Activated naive CD4-positive, alpha-beta T cell treated with Interleukin-2 at 50 U/mL for 16 hours (primary cell): ENCODE measurements at regions not wholly inside any gene's neighbourhood (a gene's known extent, or its start where the extent isn't known, plus 50 kb on each side); places are given as distances from the start of the nearest gene placed in this dataset.

ENCODE experiments used
- DNase-seq: peaks from one replicate; pipeline ENCODE4 v3.0.0-alpha.2; 2020

- DNase-seq: no peak
Observed at GRCh38 chr18:45231617-45232016, 383.7 kb upstream of the SLC14A2 start.

DNA sequence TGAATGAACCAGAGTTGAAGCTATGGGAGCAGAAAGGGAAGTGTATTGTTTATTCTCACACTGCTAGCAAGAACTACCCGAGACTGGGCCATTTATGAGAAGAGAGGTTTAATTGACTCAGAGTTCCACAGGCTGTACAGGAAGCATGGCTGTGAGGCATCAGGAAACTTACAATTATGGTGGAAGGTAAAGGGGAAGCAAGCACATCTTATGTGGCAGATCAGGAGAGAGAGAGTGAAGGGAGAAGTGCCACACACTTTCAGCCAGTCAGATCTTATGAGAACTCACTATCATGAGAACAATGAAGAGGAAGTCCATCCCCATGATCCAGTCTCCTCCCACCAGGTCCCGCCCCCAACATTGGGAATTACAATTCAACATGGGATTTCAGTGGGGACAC, 383.2 kb upstream of the SLC14A2 start:
- DNase-seq: no peak

- no peak for DNase-seq
Observed at GRCh38 chr18:45236676-45237075, 378.6 kb upstream of the SLC14A2 start.

GRCh38 chr18:45237343-45238098, 377.8 kb upstream of the SLC14A2 start:
- DNase-seq: no peak

DNA sequence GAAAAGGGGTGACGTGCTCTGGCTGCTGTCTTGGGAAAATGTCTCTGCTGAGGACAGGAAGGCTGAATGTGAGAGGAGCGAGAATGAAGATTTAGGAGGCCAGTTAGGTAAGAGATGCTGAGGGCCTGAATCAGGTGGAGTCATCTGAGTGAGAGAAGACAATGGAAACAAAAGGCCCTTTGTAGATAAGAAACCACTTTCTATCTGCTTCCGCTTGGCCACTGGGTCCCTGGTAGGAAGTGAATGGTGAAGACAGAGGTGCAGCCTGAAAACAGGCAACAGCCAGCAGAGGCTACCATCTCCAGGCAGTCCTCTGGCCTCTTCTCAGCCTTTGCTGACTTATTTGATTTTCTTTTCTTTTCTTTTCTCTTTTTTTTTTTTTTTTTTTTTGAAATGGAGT, 374.0 kb upstream of the SLC14A2 start:
- no peak for DNase-seq

GRCh38 chr18:45241982-45242565, 373.2 kb upstream of the SLC14A2 start:
- no peak for DNase-seq

DNA sequence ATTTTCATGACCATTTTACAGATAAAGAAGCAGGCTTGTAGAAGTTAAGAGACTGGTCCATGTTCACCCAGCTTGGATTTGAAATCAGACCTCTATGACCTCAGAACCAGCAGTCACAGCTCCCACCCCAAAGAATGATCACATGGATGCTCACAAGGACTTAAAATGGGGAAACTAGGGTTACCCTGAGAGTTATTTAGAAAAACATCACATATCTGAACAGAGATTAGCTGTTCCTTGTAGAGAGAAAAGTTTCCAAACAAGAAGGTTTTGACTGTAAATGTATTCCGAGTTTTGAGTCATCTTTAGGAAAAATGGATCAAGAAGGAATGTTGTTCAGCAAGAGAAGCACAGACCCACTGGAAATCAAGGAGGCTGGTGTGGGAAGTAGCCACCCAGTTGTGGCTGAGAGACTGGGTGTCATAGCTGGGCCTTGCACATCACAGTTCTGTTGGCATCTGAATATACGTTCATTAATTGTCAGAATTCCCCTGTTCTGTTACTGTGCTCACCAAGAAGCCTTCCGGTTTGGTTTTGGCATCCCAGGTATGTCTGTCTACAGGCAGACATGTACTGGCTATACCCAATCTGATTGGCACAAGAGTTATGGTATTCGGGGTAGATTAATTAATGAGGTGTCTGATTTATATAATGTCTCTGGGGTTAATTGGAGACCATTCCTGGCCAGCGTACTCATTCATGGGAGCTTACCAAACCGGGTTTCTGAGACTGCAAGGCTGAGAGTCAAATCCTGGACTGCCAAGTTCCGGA, 371.8 kb upstream of the SLC14A2 start:
- no peak for DNase-seq

DNA sequence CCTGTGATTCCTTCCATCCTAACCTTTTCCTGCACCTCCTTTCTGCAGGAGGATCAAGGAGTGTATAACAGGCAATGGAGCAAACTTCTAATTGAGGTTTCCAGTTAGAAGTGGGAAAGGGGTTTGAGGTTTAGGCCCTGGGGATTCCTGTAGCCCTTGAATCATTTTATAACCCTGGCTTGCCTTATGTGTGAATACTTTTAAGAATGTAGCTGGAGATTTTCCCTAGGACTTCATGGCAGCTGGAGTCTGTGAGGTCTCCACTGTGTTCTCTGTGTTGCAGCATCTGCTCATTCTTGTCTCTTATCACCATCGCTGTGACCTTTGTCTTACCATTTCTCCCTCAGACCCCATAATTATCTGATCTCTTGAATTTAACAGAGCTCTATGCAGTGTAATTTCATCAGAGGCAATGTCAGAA, 370.2 kb upstream of the SLC14A2 start:
- DNase-seq: no peak

GRCh38 chr18:45248240-45248903, 366.9 kb upstream of the SLC14A2 start:
- DNase-seq: no peak

DNA sequence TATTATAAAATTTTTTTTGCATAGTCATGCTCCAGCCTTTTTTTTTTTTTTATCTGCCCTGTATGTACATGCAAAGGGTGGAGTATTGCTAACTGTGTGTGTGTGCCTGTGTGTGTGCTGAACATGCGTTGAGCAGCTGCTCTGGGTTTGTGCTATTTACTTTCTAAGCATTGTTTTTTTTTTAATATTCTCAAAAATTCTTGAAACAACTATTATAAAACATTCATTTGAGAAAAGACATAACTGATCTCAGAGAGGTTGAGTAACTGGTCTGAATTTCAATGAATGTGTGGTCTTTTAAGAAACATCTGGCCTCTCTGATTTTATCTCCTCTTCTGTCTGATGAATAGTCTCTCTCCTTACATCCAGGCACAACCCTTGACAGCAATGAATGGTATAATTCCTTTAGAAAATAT, 366.0 kb upstream of the SLC14A2 start:
- no peak for DNase-seq

DNA sequence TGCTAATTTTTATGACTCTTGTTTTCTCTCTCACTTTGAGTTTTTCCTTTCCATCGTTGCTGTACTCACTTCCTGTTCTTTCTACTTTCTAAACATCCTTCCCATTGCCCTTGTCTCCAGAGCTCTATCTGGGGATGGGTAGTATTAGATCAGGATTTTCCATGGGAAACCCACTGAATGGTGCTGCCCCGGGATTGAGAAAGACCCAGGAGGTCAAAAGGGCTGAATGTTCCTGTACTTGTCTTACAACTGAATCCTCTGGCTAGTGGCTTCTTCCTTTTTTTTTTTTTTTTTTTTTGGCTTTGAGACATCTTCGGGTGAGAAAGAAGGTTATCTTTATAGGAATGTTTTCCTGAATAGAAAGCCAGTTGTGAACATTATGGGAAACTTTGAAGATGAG, 364.8 kb upstream of the SLC14A2 start:
- no peak for DNase-seq

DNA sequence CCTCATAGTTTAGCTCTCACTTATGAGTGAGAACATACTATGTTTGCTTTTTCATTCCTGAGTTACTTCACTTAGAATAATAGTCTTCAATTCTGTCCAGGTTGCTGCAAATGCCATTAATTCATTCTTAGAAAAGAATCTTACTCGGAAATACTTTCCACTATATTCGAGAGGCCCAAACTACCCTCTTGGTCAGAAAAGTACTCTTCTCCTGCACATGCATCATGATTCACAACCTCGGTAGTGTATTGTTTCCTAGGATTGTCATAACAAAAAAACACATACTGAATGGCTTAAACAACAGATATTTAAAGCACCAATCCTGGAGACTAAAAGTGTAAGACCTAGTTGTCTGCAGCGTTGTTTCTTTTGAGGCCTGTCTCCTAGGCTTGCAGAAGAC, 364.0 kb upstream of the SLC14A2 start:
- no peak for DNase-seq

DNA sequence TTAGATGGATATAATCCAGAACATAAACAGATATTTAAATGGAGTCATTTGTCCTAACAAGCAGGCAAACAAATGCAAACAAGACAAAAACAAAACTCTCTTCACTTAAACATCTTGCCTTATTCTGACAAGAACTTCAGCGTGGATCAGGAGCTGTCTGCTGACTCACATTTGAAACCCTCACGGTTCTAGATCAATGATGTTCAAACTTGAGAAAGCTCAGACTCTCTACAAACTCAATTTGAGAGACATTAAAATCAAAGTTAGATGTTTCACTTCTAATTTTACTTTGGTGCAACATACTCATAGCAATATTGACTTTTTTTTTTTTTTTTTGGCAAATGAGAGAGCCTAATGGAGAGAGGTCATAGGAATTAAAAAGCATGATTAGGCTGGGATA, 362.8 kb upstream of the SLC14A2 start:
- DNase-seq: no peak

GRCh38 chr18:45253056-45253565, 362.2 kb upstream of the SLC14A2 start:
- DNase-seq: no peak

DNA sequence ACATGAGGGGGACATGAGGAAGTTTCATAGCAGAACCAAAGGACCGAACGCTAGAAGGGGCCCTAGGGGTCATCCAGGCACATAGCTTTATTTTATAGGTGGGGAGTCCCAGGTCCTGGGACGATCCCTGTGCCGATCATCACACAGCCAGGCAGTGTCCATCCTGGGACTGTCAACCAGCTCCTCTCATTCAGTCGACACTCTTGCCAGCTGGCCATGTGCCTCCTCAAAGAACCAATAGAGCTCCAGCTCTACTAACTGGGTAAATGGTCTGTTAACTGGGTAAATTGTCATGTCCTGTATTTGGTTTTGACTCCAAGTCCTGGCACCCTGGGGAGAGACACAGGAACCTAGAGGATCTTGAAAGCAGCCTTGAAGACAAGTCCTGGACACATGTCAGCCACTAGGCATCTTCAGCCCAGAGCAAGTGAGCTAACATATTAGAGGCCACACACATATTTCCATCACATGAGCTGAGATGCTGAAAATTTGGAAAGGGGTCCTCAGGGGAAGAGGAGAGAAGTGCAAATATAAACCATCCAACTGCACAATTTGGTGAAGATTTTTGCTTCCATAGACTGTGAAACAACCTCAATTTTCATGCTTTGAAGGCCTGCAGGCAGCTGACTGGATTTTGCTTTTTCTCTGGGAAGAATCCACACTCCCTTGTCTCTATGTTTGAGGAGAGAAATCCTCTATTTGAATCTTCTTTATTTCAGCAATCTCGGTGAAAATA, 361.1 kb upstream of the SLC14A2 start:
- DNase-seq: no peak

DNA sequence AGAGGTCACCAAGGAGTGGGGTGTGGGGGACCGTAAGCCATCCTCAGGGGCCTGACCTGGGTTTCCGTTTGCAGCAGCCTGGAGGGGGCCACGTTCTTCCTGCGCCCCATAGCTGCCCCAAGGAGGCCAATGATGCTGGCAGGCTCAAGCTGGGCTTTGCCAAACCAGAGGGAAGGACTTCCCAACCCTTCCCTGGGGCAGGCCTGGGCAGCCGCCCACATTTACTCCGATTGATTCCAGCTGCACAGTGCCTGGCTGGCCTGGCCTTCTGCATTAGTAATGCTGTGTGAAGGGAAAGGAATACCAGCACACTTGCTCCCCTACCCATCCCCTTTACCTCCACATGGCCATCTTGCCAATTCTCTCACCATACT, 360.6 kb upstream of the SLC14A2 start:
- no peak for DNase-seq

- DNase-seq: no peak
Observed at GRCh38 chr18:45255197-45255890, 359.9 kb upstream of the SLC14A2 start.

GRCh38 chr18:45260125-45260524, 355.2 kb upstream of the SLC14A2 start:
- no peak for DNase-seq

DNA sequence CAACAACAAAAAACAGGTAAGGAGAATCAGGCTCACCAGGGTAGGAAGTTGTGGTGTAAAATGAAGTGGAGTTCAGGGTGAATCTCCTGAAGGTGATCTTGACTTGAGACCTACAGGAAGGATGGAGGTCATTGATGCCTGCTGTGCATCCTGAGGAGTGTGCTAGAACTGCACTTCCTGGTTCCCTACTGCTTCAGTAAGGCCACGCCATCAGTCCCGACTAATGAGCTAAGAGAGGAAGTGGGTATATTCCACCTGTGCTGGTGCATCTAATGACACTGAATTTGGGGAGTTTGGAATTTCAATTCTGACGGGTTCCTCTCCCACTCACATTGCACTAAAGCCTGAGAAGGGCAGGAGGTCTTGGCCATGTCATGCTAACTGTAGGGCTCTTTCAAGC, 349.3 kb upstream of the SLC14A2 start:
- no peak for DNase-seq

- DNase-seq: no peak
Observed at GRCh38 chr18:45267622-45268021, 347.7 kb upstream of the SLC14A2 start.

GRCh38 chr18:45268583-45268982, 346.7 kb upstream of the SLC14A2 start:
- DNase-seq: no peak

- no peak for DNase-seq
Observed at GRCh38 chr18:45270289-45270771, 344.9 kb upstream of the SLC14A2 start.
